ENCODE measurements at regions not wholly inside any gene's neighbourhood (a gene's known extent, or its start where the extent isn't known, plus 50 kb on each side); places are given as distances from the start of the nearest gene placed in this dataset.

- no peak for DNase-seq (ENCODE audit: extremely low read depth, low read depth)
- no peak for TF ChIP-seq CTCF (IDR thresholded peaks at IDR 0.05; ENCODE audit: low read depth, low read length)
Observed at GRCh38 chr21:17989780-17990179, 170.6 kb upstream of the C21orf91 start.

- TF ChIP-seq CTCF (IDR thresholded peaks at IDR 0.05; ENCODE audit: low read depth, low read length) = no peak
Observed at GRCh38 chr21:17988102-17988437, 168.9 kb upstream of the C21orf91 start.

GRCh38 chr21:17987382-17988101 lies 168.4 kb upstream of the C21orf91 start:
- DNase-seq (ENCODE audit: extremely low read depth, low read depth) = no peak
- no peak for TF ChIP-seq CTCF (IDR thresholded peaks at IDR 0.05; ENCODE audit: low read depth, low read length)

More at GRCh38 chr21:17988102-17988437, 168.9 kb upstream of the C21orf91 start:
- DNase-seq (ENCODE audit: extremely low read depth, low read depth) = no peak

- no peak for TF ChIP-seq CTCF (IDR thresholded peaks at IDR 0.05; ENCODE audit: low read depth, low read length)
- DNase-seq (ENCODE audit: extremely low read depth, low read depth) = no peak
Observed at GRCh38 chr21:17981060-17981740, 162.0 kb upstream of the C21orf91 start.

DNA sequence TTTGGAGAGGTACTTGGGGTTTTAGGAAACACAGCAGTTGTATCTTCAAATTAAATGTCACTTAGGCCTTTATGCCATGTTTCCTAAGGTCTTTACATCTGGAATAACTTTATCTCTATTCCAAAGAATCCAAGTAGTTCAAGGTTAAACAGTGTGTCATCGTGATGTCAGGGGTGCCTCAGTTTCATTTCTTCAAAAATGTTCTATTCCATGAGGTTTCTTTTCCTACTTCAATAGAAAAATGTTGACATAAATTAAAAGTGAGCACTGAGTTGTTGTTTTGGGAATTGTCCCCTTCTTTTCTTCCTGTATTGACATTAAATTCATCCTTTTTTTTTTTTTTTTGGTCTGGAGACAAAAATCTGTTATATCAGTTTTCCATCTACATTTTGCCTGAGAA lies 160.6 kb upstream of the C21orf91 start:
- no peak for TF ChIP-seq CTCF (IDR thresholded peaks at IDR 0.05; ENCODE audit: low read depth, low read length)

GRCh38 chr21:17978895-17979294 lies 159.7 kb upstream of the C21orf91 start:
- no peak for DNase-seq (ENCODE audit: extremely low read depth, low read depth)
- no peak for TF ChIP-seq CTCF (IDR thresholded peaks at IDR 0.05; ENCODE audit: low read depth, low read length)

More for the DNA sequence above, 160.6 kb upstream of the C21orf91 start:
- no peak for DNase-seq (ENCODE audit: extremely low read depth, low read depth)

DNA sequence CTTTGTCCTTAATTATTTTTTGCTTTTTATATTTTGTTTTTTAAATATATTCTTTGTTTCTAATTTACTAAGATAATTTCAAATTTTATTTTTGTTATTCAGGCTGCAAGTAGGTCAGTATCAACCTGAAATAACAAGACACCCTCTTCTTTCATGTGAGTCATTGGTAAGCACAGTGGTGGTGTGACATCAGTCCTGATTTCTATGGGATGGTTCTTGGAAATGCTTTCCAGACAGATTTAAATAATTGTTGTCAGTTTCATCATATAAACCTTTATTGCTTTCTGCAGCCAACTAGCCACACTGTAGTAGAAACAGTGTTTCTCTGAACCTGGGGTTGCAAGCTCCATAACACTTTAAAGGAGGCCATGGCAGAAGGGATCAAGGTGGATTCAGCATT lies 157.5 kb upstream of the C21orf91 start:
- TF ChIP-seq CTCF (IDR thresholded peaks at IDR 0.05; ENCODE audit: low read depth, low read length) = no peak
- no peak for DNase-seq (ENCODE audit: extremely low read depth, low read depth)

All from AG09319 (cell line).